Panc1 (cell line): ENCODE measurements at regions not wholly inside any gene's neighbourhood (a gene's known extent, or its start where the extent isn't known, plus 50 kb on each side); places are given as distances from the start of the nearest gene placed in this dataset.

Experiments used
- CTCF ChIP-seq: fragments of 450-650 bp; IDR thresholded peaks from 2 replicates; pipeline ENCODE4 v1.5.1; 2017; ENCODE audit warnings: mild to moderate bottlenecking
- POLR2AphosphoS5 ChIP-seq: IDR thresholded peaks from 2 replicates; pipeline ENCODE4 v1.6.1; 2012; ENCODE audit warnings: mild to moderate bottlenecking, low read depth, low read length, moderate library complexity

- no peak for TF ChIP-seq POLR2AphosphoS5
- TF ChIP-seq CTCF, result no peak
These were observed 130.5 kb upstream of the APOOL start for GRCh38 chrX:84873176-84873575.
